OCI-LY3 (cell line): ENCODE measurements at regions not wholly inside any gene's neighbourhood (a gene's known extent, or its start where the extent isn't known, plus 50 kb on each side); places are given as distances from the start of the nearest gene placed in this dataset.

ENCODE experiments used
- H2AFZ ChIP-seq: fragments of 200-600, 300-600 bp; shearing (Covaris generic); 2 replicates; pipeline ENCODE4 v1.6.0; 2014; ENCODE audit warnings: antibody characterized with exemption, low read depth, low read length
- H3K27ac ChIP-seq: fragments of 200-600, 300-600 bp; sonication (generic); 2 replicates; pipeline ENCODE4 v1.5.1; 2014; ENCODE audit warnings: mild to moderate bottlenecking, low read length, moderate library complexity, mixed read lengths
- H3K27me3 ChIP-seq: fragments of 200-600, 300-600 bp; sonication (generic); 2 replicates; pipeline ENCODE4 v1.6.1; 2014; ENCODE audit warnings: low read depth, low read length, mixed read lengths
- H3K36me3 ChIP-seq: fragments of 200-600, 300-600 bp; sonication (generic); replicated peaks from 2 replicates; pipeline ENCODE3; 2014; ENCODE audit warnings: low read depth, low read length, mixed read lengths
- H3K4me1 ChIP-seq: fragments of 300-600, 200-600 bp; sonication (generic); 2 replicates; pipeline ENCODE4 v1.6.1; 2014; ENCODE audit warnings: low read length, mixed read lengths
- H3K4me2 ChIP-seq: fragments of 200-600, 300-600 bp; sonication (generic); 2 replicates; pipeline ENCODE4 v1.6.1; 2014; ENCODE audit warnings: low read length, mixed read lengths
- H3K4me3 ChIP-seq: fragments of 300-600, 200-600 bp; sonication (generic); 2 replicates; pipeline ENCODE4 v1.5.1; 2014; ENCODE audit warnings: antibody characterized with exemption, mild to moderate bottlenecking, low read length, moderate library complexity
- H3K79me2 ChIP-seq: fragments of 300-600, 200-600 bp; shearing (Covaris generic); 2 replicates; pipeline ENCODE4 v1.6.1; 2014; ENCODE audit warnings: mild to moderate bottlenecking, low read length, mixed read lengths
- H3K9ac ChIP-seq: fragments of 300-600, 200-600 bp; shearing (Covaris generic); 2 replicates; pipeline ENCODE4 v1.6.0; 2014; ENCODE audit warnings: mild to moderate bottlenecking, low read length, moderate library complexity
- H3K9me3 ChIP-seq: fragments of 200-600, 300-600 bp; shearing (Covaris generic); 2 replicates; pipeline ENCODE4 v1.6.1; 2014; ENCODE audit warnings: low read length, mixed read lengths; ENCODE audit not compliant: insufficient read depth
- H4K20me1 ChIP-seq: fragments of 200-600, 300-600 bp; sonication (generic); 2 replicates; pipeline ENCODE4 v1.6.1; 2016; ENCODE audit warnings: low read length, mixed read lengths; ENCODE audit not compliant: insufficient read depth
- CTCF ChIP-seq: fragments of 200-600, 300-600 bp; sonication (generic); IDR thresholded peaks from 2 replicates; pipeline ENCODE4 v1.5.1; 2014; ENCODE audit warnings: antibody characterized with exemption, low read length, low read depth
- EZH2phosphoT487 ChIP-seq: fragments of 200-600 bp; shearing (Covaris generic); IDR thresholded peaks from 2 replicates; pipeline ENCODE4 v1.6.1; 2018; ENCODE audit warnings: antibody characterized with exemption, mixed run types, low read depth

- H3K36me3 ChIP-seq: no peaks in the 10 kb centered on the region
- H3K4me3 ChIP-seq: no peak overlapping the region
- no peak overlapping the region for H2AFZ ChIP-seq
- no peaks in the 10 kb centered on the region for H3K27me3 ChIP-seq
- no peaks in the 10 kb centered on the region for H3K4me1 ChIP-seq
- H3K4me2 ChIP-seq: no peak overlapping the region
- H3K79me2 ChIP-seq: no peaks in the 10 kb centered on the region
- no peaks in the 10 kb centered on the region for H3K9me3 ChIP-seq
- TF ChIP-seq CTCF: no peak
- TF ChIP-seq EZH2phosphoT487: no peak
- H3K27ac ChIP-seq: no peak overlapping the region
- H4K20me1 ChIP-seq: no peaks in the 10 kb centered on the region
- no peak overlapping the region for H3K9ac ChIP-seq
Observed at GRCh38 chr1:72938408-72938807, 656.1 kb upstream of the NEGR1 start.

- Histone ChIP-seq H3K79me2 (no peaks in the 10 kb centered on the region), H3K9ac (no peak overlapping the region), H3K4me1 (no peaks in the 10 kb centered on the region), H2AFZ (no peak overlapping the region), H3K27me3 (no peaks in the 10 kb centered on the region), H3K4me2 (no peak overlapping the region), H3K36me3 (no peaks in the 10 kb centered on the region), H3K27ac (no peak overlapping the region), H4K20me1 (no peaks in the 10 kb centered on the region), H3K9me3 (no peaks in the 10 kb centered on the region), H3K4me3 (no peak overlapping the region)
- TF ChIP-seq CTCF (no peak), EZH2phosphoT487 (no peak)
Observed at GRCh38 chr1:72937905-72938304, 655.6 kb upstream of the NEGR1 start.

- Histone ChIP-seq H3K79me2 (no peaks in the 10 kb centered on the region), H3K9ac (no peak overlapping the region), H3K36me3 (no peaks in the 10 kb centered on the region), H3K4me3 (no peak overlapping the region), H3K4me1 (no peaks in the 10 kb centered on the region), H2AFZ (no peak overlapping the region), H3K27me3 (no peaks in the 10 kb centered on the region), H3K4me2 (no peak overlapping the region), H3K9me3 (no peaks in the 10 kb centered on the region), H4K20me1 (no peaks in the 10 kb centered on the region), H3K27ac (no peak overlapping the region)
- TF ChIP-seq EZH2phosphoT487 (no peak), CTCF (no peak)
Observed at GRCh38 chr1:72936942-72937341, 654.6 kb upstream of the NEGR1 start.

GRCh38 chr1:72936151-72936740, 653.9 kb upstream of the NEGR1 start:
- Histone ChIP-seq H4K20me1 (no peaks in the 10 kb centered on the region), H3K27ac (no peak overlapping the region), H3K9me3 (no peaks in the 10 kb centered on the region), H3K36me3 (no peaks in the 10 kb centered on the region), H2AFZ (no peak overlapping the region), H3K79me2 (no peaks in the 10 kb centered on the region), H3K4me3 (no peak overlapping the region), H3K4me2 (no peak overlapping the region), H3K9ac (no peak overlapping the region), H3K27me3 (no peaks in the 10 kb centered on the region), H3K4me1 (no peaks in the 10 kb centered on the region)
- TF ChIP-seq CTCF (no peak), EZH2phosphoT487 (no peak)
